GM12873 (cell line): ENCODE measurements at regions not wholly inside any gene's neighbourhood (a gene's known extent, or its start where the extent isn't known, plus 50 kb on each side); places are given as distances from the start of the nearest gene placed in this dataset.

ENCODE experiments used
- TF ChIP-seq, protein P1 (sequence below): IDR thresholded peaks from 2 replicates; pipeline ENCODE4 v1.5.1; 2012; ENCODE audit warnings: low read depth, mild to moderate bottlenecking, moderate library complexity, low read length, control low read depth; ENCODE audit not compliant: insufficient read depth; ENCODE audit errors: missing control alignments

- TF ChIP-seq, protein P1, sequence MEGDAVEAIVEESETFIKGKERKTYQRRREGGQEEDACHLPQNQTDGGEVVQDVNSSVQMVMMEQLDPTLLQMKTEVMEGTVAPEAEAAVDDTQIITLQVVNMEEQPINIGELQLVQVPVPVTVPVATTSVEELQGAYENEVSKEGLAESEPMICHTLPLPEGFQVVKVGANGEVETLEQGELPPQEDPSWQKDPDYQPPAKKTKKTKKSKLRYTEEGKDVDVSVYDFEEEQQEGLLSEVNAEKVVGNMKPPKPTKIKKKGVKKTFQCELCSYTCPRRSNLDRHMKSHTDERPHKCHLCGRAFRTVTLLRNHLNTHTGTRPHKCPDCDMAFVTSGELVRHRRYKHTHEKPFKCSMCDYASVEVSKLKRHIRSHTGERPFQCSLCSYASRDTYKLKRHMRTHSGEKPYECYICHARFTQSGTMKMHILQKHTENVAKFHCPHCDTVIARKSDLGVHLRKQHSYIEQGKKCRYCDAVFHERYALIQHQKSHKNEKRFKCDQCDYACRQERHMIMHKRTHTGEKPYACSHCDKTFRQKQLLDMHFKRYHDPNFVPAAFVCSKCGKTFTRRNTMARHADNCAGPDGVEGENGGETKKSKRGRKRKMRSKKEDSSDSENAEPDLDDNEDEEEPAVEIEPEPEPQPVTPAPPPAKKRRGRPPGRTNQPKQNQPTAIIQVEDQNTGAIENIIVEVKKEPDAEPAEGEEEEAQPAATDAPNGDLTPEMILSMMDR, result no peak
Observed at GRCh38 chr2:39902103-39902502, 123.0 kb upstream of the THUMPD2 start.

- TF ChIP-seq, protein P1, result no peak
Observed at GRCh38 chr2:39898934-39899333, 119.9 kb upstream of the THUMPD2 start.

DNA sequence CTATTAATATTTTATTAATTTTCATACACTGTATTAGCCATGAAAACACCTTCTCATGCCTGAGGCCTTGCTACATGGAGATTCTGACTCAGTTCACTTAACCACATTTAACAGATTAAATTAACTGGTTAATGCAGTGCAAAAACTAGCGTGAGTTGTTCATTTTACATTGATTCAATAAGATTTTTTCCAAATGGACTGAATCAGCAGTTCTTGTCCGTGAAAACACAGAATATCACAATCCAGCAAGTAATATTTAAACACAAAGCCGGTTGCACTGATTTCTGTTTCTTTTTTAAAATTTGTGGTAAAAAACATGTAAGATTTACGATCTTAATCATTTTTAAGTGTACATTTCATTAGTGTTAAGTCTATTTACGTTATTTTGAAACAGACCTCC lies 118.2 kb upstream of the THUMPD2 start:
- TF ChIP-seq, protein P1, result no peak

- TF ChIP-seq, protein P1, result no peak
Observed at GRCh38 chr2:39894082-39894481, 115.0 kb upstream of the THUMPD2 start.

- TF ChIP-seq, protein P1, result no peak
Observed at GRCh38 chr2:39893616-39894015, 114.6 kb upstream of the THUMPD2 start.

DNA sequence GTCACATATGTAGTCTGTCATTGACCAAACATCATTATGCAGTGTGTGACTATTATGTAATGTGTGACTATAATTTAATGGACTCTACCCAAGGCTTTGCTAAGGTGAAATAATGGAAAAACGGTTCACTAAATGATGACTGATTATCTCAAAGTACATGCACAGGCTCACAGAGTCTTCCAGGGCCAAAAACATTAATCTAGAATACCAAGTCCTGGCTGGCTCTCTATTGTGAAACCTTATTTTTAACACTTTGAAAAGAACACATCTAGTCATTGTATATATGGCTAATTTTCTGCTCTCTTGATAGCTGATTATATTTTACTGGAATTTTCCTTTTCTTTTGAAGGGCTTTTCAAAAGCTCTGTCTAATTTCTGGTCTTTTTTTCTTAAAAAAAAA lies 102.9 kb upstream of the THUMPD2 start:
- TF ChIP-seq, protein P1, result no peak

DNA sequence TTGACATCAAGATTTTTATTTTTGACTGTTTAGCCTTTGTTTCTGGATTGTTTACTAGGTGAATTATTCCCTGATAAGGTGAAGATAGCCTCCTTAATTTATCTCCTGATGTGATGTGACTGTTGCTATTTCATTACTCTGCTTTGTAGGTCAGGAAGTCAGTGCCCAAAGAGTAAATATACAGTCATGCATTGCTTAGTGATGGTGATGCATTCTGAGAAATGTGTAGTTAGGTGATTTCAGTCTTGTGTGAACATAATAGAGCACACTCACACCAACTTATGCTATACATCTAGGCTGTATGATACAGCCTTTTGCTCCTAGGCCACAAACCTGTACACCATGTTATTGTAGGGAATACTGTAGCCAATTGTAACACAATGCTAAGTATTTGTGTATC lies 102.4 kb upstream of the THUMPD2 start:
- TF ChIP-seq, protein P1, result no peak
